Nephron (organoid): ENCODE measurements at regions not wholly inside any gene's neighbourhood (a gene's known extent, or its start where the extent isn't known, plus 50 kb on each side); places are given as distances from the start of the nearest gene placed in this dataset.
A peak's percentile ranks its signal among the peaks of the same experiment; 100 is the strongest.

ENCODE experiments used
- H3K27ac Mint-ChIP-seq, 3 experiments: 2 replicates each; pipeline ENCODE4 v1.8.0; 2020; ENCODE audit warnings: mixed read lengths in 3 of 3, mild to moderate bottlenecking in 2 of 3, moderate library complexity in 1 of 3
- H3K27me3 Mint-ChIP-seq: 2 replicates; pipeline ENCODE4 v1.8.0; 2021; ENCODE audit warnings: low read depth, mild to moderate bottlenecking, moderate library complexity, mixed read lengths
- H3K36me3 Mint-ChIP-seq: 2 replicates; pipeline ENCODE4 v1.8.0; 2020; ENCODE audit warnings: low read depth, mixed read lengths
- H3K4me1 Mint-ChIP-seq: 2 replicates; pipeline ENCODE4 v1.8.0; 2020; ENCODE audit warnings: mixed read lengths
- H3K4me3 Mint-ChIP-seq, 3 experiments: 2 replicates each; pipeline ENCODE4 v1.8.0; 2020; ENCODE audit warnings: mild to moderate bottlenecking in 3 of 3, mixed read lengths in 3 of 3, moderate library complexity in 2 of 3
- H3K9me3 Mint-ChIP-seq: 2 replicates; pipeline ENCODE4 v1.8.0; 2020; ENCODE audit warnings: mixed read lengths
- TF ChIP-seq, protein P1 (sequence below), 3 experiments: fragments of 200-600 bp; sonication (generic); IDR thresholded peaks; one replicate each; pipeline ENCODE4 v1.5.0; 2021; ENCODE audit warnings: antibody characterized with exemption in 3 of 3; ENCODE audit not compliant: unreplicated experiment in 3 of 3

DNA sequence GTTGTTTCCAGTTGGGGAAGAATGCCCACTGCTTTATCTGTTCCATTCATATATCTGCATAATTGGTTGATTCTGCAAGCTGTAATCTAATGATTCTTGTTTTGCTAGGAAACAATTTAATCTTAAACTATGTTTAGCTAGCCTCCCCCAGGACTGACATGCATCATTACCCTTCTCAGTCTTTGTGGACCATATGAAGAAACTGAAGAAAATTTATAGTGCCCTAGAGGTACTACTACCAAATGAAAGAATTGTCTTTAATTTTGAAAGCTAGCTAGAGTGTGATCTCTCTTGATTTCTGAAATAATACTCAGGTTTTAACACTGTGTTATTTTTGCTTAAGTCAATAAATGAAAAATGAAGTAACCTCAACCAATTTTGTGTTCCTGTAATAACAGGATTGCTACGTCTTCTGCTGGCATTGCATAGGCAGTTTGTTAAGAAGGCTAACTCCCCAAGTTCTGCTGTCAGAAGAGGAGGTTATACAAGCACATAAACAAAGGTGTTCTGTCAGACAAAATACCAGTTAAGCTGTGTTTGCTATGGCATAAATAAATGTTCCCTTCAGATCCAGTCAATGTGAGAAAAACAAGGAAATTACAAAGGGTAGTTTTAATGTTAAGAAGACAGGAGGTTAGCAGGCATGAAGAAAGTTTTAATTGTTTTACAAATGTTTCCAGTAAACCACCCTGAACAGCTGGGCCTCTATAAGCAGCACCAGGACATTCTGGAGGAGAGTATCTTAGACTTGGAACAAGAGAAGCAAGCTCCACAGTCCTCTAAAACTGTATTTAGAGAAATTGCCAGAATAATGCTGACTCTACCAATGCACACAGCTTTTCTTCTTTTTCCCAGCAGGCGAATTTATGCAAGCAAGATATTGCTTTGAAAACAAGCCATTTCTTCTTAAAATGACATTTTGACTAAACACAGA, 90.3 kb upstream of the CTTNBP2 start:
- Mint-ChIP-seq H3K27me3 (no peaks in the 10 kb centered on the region), H3K36me3 (peaks cover 5% of the 10 kb centered on the region), H3K4me3 (no peak overlapping the region), H3K4me1 (peaks cover 43% of the 10 kb centered on the region), H3K27ac (peak overlapping the region; percentile 88 to 93 (median 91)), H3K9me3 (peaks cover 4% of the 10 kb centered on the region)
- TF ChIP-seq, protein P1, sequence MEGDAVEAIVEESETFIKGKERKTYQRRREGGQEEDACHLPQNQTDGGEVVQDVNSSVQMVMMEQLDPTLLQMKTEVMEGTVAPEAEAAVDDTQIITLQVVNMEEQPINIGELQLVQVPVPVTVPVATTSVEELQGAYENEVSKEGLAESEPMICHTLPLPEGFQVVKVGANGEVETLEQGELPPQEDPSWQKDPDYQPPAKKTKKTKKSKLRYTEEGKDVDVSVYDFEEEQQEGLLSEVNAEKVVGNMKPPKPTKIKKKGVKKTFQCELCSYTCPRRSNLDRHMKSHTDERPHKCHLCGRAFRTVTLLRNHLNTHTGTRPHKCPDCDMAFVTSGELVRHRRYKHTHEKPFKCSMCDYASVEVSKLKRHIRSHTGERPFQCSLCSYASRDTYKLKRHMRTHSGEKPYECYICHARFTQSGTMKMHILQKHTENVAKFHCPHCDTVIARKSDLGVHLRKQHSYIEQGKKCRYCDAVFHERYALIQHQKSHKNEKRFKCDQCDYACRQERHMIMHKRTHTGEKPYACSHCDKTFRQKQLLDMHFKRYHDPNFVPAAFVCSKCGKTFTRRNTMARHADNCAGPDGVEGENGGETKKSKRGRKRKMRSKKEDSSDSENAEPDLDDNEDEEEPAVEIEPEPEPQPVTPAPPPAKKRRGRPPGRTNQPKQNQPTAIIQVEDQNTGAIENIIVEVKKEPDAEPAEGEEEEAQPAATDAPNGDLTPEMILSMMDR (IDR thresholded peaks at IDR 0.05; ENCODE audit: unreplicated experiment in 3 of 3): no peak

DNA sequence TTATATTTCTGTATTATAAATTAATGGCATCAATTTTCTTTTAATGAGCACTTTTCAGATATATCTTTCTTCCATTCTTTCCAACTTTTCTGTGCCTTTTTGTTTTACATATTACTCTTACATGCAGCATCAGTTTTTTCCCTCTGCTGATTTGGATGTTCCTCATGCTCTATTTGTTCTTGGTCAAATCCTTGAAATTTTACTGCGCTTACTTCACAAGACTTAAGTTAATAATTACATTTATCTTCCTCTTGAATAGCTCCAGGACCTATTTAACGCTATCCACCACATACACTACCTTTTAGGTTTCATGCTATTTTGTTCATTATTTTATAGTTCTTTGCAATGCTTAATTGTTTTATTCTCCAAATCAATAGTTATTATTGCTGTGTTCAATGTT, 97.6 kb upstream of the CTTNBP2 start:
- Mint-ChIP-seq H3K9me3 (peaks cover 11% of the 10 kb centered on the region), H3K27me3 (no peaks in the 10 kb centered on the region), H3K36me3 (peaks cover 7% of the 10 kb centered on the region), H3K4me3 (no peak overlapping the region), H3K4me1 (peaks cover 5% of the 10 kb centered on the region), H3K27ac (peak overlapping the region in 2 of 3 experiments; percentile 7 to 31)
- TF ChIP-seq, protein P1 (IDR thresholded peaks at IDR 0.05; ENCODE audit: unreplicated experiment in 3 of 3): no peak

DNA sequence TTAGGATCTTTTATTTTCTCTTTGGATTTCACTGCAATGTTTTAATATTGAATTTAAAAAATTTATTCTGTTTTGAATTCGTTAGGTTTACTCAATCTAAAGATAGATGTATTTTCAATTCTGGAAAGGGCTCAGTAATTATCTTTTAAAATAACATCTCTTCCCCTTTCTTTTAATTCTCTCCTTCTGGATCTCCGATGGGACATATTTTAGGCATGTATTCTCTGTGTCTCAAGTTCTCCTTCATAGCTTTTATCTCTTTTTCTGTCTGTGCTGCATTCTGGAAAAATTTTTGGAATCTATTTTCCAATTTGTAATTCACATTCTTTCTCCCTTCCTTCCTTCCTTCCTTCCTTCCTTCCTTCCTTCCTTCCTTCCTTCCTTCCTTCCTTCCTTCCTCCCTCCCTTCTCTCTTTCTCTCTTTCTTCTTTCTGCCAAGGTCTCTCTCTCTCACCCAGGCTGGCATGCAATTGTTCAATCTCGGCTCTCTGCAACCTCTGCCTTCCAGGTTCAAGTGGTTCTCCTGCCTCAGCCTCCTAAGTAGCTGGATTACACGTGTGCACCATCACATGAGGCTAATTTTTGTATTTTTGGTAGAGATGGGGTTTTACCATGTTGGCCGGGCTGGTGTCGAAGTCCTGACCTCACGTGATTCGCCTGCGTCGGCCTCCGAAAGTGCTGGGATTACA, 98.5 kb upstream of the CTTNBP2 start:
- Mint-ChIP-seq H3K4me1 (peaks cover 5% of the 10 kb centered on the region), H3K36me3 (peaks cover 4% of the 10 kb centered on the region), H3K9me3 (peaks cover 8% of the 10 kb centered on the region), H3K27me3 (no peaks in the 10 kb centered on the region), H3K27ac (peak overlapping the region in 1 of 3 experiments; percentile 28), H3K4me3 (no peak overlapping the region)
- TF ChIP-seq, protein P1 (IDR thresholded peaks at IDR 0.05; ENCODE audit: unreplicated experiment in 3 of 3): no peak

DNA sequence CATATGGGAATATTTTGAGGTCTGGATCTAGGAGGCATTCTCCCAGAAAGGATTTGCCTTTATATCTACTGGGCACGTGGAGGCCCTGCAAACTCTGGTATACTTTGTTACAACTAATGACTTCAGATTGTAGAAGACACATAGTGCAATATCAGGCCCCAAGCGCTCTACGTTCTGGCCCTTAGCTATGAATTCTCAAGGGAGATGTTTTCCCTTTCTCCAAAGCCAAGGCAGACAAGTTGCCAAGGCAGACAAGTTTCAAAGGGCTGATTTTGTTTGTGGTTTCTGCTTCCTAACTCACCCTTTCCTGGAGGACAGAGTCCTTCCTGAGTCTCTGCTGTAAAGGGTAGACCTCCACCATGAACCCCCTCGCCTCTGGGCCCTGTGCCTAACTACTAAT, 99.4 kb upstream of the CTTNBP2 start:
- Mint-ChIP-seq H3K27ac (peak overlapping the region in 1 of 3 experiments; percentile 71), H3K36me3 (peaks cover 3% of the 10 kb centered on the region), H3K4me1 (peaks cover 5% of the 10 kb centered on the region), H3K27me3 (no peaks in the 10 kb centered on the region), H3K4me3 (no peak overlapping the region), H3K9me3 (peaks cover 7% of the 10 kb centered on the region)
- TF ChIP-seq, protein P1 (IDR thresholded peaks at IDR 0.05; ENCODE audit: unreplicated experiment in 3 of 3): no peak

DNA sequence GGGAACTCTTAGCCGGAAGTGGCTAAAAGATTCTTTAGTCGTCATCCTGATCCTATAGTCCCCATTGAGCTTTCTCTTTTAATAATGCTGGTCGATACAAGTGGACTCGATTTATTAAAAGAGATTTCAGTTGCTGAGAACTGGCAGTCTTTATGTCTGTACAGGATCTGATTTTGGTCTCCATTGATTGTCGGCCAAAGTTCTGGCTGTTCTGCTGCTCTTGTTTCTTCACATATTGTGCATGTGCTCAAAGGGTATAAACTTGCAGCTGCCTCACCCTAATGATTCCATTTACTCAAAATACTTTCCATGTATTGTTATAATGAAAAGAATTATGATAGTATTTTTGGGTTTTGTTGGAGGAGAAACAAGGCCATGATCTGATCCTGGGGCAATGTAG, 100.7 kb upstream of the CTTNBP2 start:
- Mint-ChIP-seq H3K27me3 (peaks cover under 1% of the 10 kb centered on the region), H3K36me3 (peaks cover 3% of the 10 kb centered on the region), H3K4me3 (no peak overlapping the region), H3K4me1 (peaks cover 5% of the 10 kb centered on the region), H3K27ac (no peak overlapping the region), H3K9me3 (peaks cover 7% of the 10 kb centered on the region)
- TF ChIP-seq, protein P1 (IDR thresholded peaks at IDR 0.05; ENCODE audit: unreplicated experiment in 3 of 3): no peak
